OCI-LY7 (cell line): ENCODE measurements at regions not wholly inside any gene's neighbourhood (a gene's known extent, or its start where the extent isn't known, plus 50 kb on each side); places are given as distances from the start of the nearest gene placed in this dataset.
"Not testable (repeated sequence)": the region's sequence is repeated elsewhere in the genome, so short reads cannot be mapped to it uniquely, and the experiment has no call there.

Source experiments
- BruUV-seq: library from RNA; stranded (reverse); fragments of 400-500 nt; replicated peaks from 2 replicates; lab custom pipeline; 2021; lab: Mats Ljungman, UMichigan
- CTCF ChIA-PET: fragments of 300-600 bp; sonication (Branson Sonifier 250); formaldehyde crosslinking; loops from one replicate; lab custom pipeline; 2022; ENCODE audit warnings: antibody characterized with exemption; ENCODE audit not compliant: unreplicated experiment; lab: Charles Lee
- POLR2A ChIA-PET: fragments of 300-600 bp; sonication (Branson Sonifier 250); formaldehyde crosslinking; loops from one replicate; lab custom pipeline; 2022; ENCODE audit warnings: antibody characterized with exemption; lab: Charles Lee
- DNase-seq: peaks from one replicate; pipeline ENCODE4 v3.0.0-alpha.2; 2015; ENCODE audit warnings: low spot score
- H2AFZ ChIP-seq: fragments of 200-600 bp; sonication (generic), shearing (Covaris generic); 2 replicates; pipeline ENCODE4 v1.6.1; 2014; ENCODE audit warnings: mild to moderate bottlenecking, antibody characterized with exemption, low read length, moderate library complexity
- H3K27ac ChIP-seq: fragments of 200-600 bp; sonication (generic); 2 replicates; pipeline ENCODE4 v1.5.1; 2014; ENCODE audit warnings: mixed run types, low read depth, mild to moderate bottlenecking, moderate library complexity, low read length, inconsistent platforms; ENCODE audit not compliant: poor library complexity, severe bottlenecking
- H3K36me3 ChIP-seq: fragments of 200-600 bp; sonication (generic); 2 replicates; pipeline ENCODE4 v1.6.1; 2014; ENCODE audit warnings: mild to moderate bottlenecking, antibody characterized with exemption, low read length, moderate library complexity, mixed read lengths; ENCODE audit not compliant: insufficient read depth
- H3K4me1 ChIP-seq: fragments of 200-600 bp; sonication (generic); 2 replicates; pipeline ENCODE4 v1.5.1; 2014; ENCODE audit warnings: mild to moderate bottlenecking, low read length; ENCODE audit not compliant: insufficient read depth, poor library complexity, severe bottlenecking
- H3K4me2 ChIP-seq: fragments of 200-600 bp; sonication (generic); 2 replicates; pipeline ENCODE4 v1.6.1; 2014; ENCODE audit warnings: mild to moderate bottlenecking, low read length
- H3K4me3 ChIP-seq: fragments of 200-600 bp; sonication (generic); 2 replicates; pipeline ENCODE4 v1.5.1; 2014; ENCODE audit warnings: mild to moderate bottlenecking, low read depth, low read length; ENCODE audit not compliant: poor library complexity, severe bottlenecking
- H3K79me2 ChIP-seq: fragments of 200-600 bp; sonication (generic); 2 replicates; pipeline ENCODE4 v1.6.1; 2016; ENCODE audit warnings: low read depth, mild to moderate bottlenecking, low read length, moderate library complexity, mixed read lengths; ENCODE audit not compliant: insufficient read depth
- H3K9me2 ChIP-seq: fragments of 200-600 bp; sonication (generic); 2 replicates; pipeline ENCODE4 v1.6.1; 2016; ENCODE audit warnings: mild to moderate bottlenecking, low read length, mixed read lengths; ENCODE audit not compliant: insufficient read depth
- H3K9me3 ChIP-seq: fragments of 200-600 bp; sonication (generic); 2 replicates; pipeline ENCODE4 v1.6.1; 2014; ENCODE audit warnings: mild to moderate bottlenecking, mixed run types, low read length, mixed read lengths
- H4K20me1 ChIP-seq: fragments of 200-600 bp; sonication (generic); 2 replicates; pipeline ENCODE4 v1.6.1; 2014; ENCODE audit warnings: mild to moderate bottlenecking, antibody characterized with exemption, low read length, moderate library complexity, mixed read lengths; ENCODE audit not compliant: insufficient read depth
- CTCF ChIP-seq: fragments of 200-600 bp; sonication (generic); conservative IDR thresholded peaks from 2 replicates; pipeline ENCODE4 v1.5.1; 2014; ENCODE audit warnings: mild to moderate bottlenecking, antibody characterized with exemption, low read length, moderate library complexity, mixed read lengths
- EZH2phosphoT487 ChIP-seq: fragments of 200-600 bp; sonication (generic); IDR thresholded peaks from 2 replicates; pipeline ENCODE4 v1.6.1; 2018; ENCODE audit warnings: low read depth, borderline replicate concordance, mild to moderate bottlenecking, mixed run types, antibody characterized with exemption, low read length, moderate library complexity, mixed read lengths
- intact Hi-C: fragments of 100-400 bp; cut with micrococcal nuclease; formaldehyde crosslinking; loops from one replicate; pipeline ENCODE4 v1.10.0; 2022; ENCODE audit not compliant: unreplicated experiment

- intact Hi-C loops, result no loop called here
- no peak overlapping the region for H2AFZ ChIP-seq
- H3K9me3 ChIP-seq, result no peaks in the 10 kb centered on the region
- ChIA-PET CTCF (no interaction called here), POLR2A (no interaction called here)
- H3K4me1 ChIP-seq, result no peaks in the 10 kb centered on the region
- H3K4me2 ChIP-seq, result no peak overlapping the region
- no peaks in the 10 kb centered on the region for H3K36me3 ChIP-seq
- H3K4me3 ChIP-seq, result no peak overlapping the region
- TF ChIP-seq EZH2phosphoT487, result no peak
- no peak for TF ChIP-seq CTCF
- no peak for DNase-seq
- BruUV-seq, result no TSS peak
- no peak overlapping the region for H3K27ac ChIP-seq
- no peaks in the 10 kb centered on the region for H3K79me2 ChIP-seq
- no peaks in the 10 kb centered on the region for H3K9me2 ChIP-seq
- H4K20me1 ChIP-seq, result no peaks in the 10 kb centered on the region
Measured at GRCh38 chr6:103720393-103720792, 1139.3 kb downstream of the HACE1 start.

- no TSS peak for BruUV-seq
- Histone ChIP-seq H2AFZ (no peak overlapping the region), H3K9me2 (no peaks in the 10 kb centered on the region), H3K4me2 (no peak overlapping the region), H3K27ac (no peak overlapping the region), H3K36me3 (no peaks in the 10 kb centered on the region), H3K9me3 (no peaks in the 10 kb centered on the region), H3K4me1 (no peaks in the 10 kb centered on the region), H3K79me2 (no peaks in the 10 kb centered on the region), H4K20me1 (no peaks in the 10 kb centered on the region), H3K4me3 (no peak overlapping the region)
- ChIA-PET POLR2A (no interaction called here), CTCF (no interaction called here)
- intact Hi-C loops, result no loop called here
- DNase-seq, result no peak
- TF ChIP-seq CTCF (no peak), EZH2phosphoT487 (no peak)
Measured at GRCh38 chr6:103719545-103719944, 1140.2 kb downstream of the HACE1 start.

- Histone ChIP-seq H3K9me3 (no peaks in the 10 kb centered on the region), H2AFZ (no peak overlapping the region), H3K27ac (no peak overlapping the region), H4K20me1 (no peaks in the 10 kb centered on the region), H3K4me3 (no peak overlapping the region), H3K4me1 (no peaks in the 10 kb centered on the region), H3K79me2 (no peaks in the 10 kb centered on the region), H3K36me3 (no peaks in the 10 kb centered on the region), H3K9me2 (no peaks in the 10 kb centered on the region), H3K4me2 (no peak overlapping the region)
- intact Hi-C loops, result no loop called here
- no TSS peak for BruUV-seq
- TF ChIP-seq EZH2phosphoT487 (no peak), CTCF (no peak)
- POLR2A ChIA-PET, result no interaction called here
- CTCF ChIA-PET, result no interaction called here
- DNase-seq, result no peak
Measured at GRCh38 chr6:103715269-103715668, 1144.5 kb downstream of the HACE1 start.

GRCh38 chr6:103709236-103709635 lies 1150.5 kb downstream of the HACE1 start:
- H3K79me2 ChIP-seq, POLR2A ChIA-PET, intact Hi-C loops, H3K4me1 ChIP-seq, H3K4me2 ChIP-seq, H4K20me1 ChIP-seq, DNase-seq, H3K27ac ChIP-seq, H3K4me3 ChIP-seq, BruUV-seq, H3K9me3 ChIP-seq, H3K9me2 ChIP-seq, CTCF ChIA-PET, H2AFZ ChIP-seq, H3K36me3 ChIP-seq: not testable (repeated sequence)
